ENCODE measurements at regions not wholly inside any gene's neighbourhood (a gene's known extent, or its start where the extent isn't known, plus 50 kb on each side); places are given as distances from the start of the nearest gene placed in this dataset.

DNA sequence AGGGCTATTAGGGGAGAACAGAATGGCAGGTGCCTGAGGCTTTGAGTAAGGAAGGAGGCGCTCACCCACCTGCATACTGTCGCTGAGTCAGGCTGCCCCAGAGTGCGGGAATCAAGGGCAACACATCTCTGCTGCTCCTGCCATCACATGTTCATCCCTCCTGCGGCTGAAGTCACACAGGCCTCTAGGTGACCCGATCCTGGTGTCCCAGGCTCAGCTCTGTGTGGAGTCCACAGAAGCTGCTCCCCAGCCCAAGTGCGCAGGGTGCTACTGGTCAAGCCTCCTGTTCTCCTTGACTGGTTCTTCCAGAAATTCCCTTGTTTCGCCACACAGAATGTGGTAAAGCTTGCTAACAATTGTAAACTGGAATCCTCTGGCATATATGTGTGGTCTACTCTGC is 96.9 kb upstream of the IL6 start:
- POLR2A ChIA-PET: no interaction called here
- CTCF ChIA-PET: no interaction called here

DNA sequence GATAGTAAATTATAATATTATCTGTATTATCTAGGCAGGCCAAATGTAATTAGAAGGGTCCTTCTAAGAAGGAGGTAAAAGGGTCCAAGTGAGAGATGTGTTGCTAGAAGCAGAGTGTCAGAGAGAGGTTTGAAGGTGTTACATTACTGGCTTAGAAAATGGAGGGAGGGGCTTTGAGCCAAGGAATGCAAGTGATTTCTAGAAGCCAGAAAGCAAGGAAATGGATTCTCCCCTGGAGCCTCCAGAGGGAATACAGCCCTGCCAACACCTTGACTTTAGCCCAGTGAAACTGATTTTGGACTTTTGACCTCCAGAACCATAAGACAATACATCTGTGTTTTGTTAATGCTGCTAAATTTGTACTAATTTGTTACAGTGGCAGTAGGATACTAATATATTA is 97.9 kb upstream of the IL6 start:
- ChIA-PET POLR2A (no interaction called here), CTCF (no interaction called here)

DNA sequence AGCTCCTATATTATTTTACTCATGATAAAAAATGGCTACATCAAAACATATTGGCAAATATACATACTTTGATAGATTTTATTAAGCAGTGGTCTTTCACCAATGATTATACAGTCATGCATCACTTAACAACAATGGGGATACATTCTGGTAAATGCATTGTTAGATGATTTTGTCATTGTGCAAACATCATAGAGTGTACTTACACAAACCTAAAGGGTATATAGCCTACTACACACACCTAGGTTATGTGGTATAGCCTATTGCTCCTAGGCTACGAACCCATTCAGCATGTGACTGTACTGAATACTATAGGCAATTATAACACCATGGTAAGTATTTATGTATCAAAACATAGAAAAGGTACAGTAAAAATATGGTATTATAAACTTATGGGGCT is 98.9 kb upstream of the IL6 start:
- ChIA-PET CTCF (no interaction called here), POLR2A (no interaction called here)

DNA sequence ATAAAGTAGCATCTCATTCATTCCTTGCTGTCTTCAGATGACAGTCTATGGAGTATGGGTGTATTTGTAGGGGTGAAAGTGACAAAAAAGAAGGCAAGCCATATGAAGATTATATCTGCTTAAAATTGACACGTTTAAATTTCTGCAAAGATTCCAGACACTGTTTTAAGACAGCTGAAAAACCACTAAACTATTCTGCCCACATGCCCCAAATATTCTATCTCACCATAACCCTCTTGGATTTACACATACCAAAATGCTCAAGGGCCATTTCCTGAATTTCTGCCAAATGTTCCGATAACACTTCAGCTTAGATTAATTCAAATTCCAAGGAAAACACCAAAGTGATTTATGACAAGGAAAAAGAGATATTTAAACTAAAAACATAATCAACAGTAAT is 99.9 kb upstream of the IL6 start:
- POLR2A ChIA-PET: no interaction called here
- CTCF ChIA-PET: no interaction called here

DNA sequence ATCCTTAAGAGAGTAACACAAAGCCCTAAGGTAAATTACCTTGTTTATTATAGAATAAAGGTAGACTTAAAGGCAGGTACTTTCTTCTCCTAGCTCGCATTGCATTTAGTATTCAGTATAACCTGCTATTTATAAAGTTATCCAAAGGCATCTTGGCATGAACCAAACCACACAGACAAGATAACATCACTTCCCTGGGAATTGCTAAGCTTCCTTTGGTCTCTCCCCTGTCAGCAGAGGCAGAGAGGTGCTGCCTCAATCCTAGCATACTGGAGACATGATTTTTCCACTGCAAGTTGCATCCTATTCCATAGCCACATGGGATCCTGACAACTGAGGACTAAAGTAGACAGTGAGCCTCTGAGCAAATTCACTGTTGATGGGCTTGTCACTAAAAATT is 101.7 kb upstream of the IL6 start:
- ChIA-PET POLR2A (no interaction called here), CTCF (no interaction called here)

DNA sequence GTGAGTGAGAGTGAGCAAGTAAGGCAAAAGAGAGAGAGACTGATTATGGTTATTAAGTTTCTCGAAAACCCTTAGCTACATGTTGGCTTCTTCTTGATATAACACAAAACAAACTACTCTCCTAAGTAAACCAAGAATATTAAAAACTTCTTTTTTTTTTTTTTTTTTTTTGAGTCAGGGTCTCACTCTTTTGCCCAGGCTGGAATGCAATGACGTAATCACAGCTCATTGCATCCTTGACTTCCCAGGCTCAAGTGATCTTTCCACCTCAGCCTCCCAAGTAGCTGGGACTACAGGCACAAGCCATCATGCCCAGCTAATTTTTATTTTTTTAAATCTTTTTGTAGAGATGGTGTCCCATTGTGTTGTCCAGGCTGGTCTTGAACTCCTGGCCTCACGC is 102.2 kb upstream of the IL6 start:
- CTCF ChIA-PET: no interaction called here
- POLR2A ChIA-PET: no interaction called here

DNA sequence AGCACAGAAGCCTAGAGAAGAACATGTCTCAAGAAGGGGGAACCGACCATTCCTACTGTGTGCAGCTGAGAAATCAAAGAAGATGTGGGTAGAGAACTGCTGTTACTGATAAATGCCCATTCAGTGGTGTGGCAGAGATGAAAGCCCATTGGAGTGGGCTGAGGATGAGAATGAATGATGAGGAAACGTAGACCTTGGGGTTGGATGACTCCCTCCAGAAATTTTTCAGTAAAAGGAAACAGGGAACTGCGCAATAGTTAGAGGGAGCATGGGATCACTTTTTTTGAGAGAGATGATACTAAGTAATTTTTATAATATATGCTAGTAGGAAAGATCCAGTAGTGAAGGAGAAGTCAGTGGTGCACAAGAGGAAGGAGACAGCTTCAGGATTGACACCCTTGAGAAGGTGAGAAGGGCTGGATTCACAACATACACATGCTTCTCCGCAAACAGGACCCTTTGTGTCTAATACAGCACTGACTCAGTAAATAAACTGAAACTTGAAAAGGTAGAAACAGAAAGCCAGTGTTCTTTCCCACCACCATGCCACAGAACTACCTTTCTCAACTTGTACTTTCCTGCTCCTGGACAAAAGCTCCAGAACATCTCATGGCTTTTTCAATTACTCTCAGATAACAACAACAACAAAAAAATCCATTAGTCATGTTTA is 104.7 kb upstream of the IL6 start:
- CTCF ChIA-PET: no interaction called here
- POLR2A ChIA-PET: no interaction called here

DNA sequence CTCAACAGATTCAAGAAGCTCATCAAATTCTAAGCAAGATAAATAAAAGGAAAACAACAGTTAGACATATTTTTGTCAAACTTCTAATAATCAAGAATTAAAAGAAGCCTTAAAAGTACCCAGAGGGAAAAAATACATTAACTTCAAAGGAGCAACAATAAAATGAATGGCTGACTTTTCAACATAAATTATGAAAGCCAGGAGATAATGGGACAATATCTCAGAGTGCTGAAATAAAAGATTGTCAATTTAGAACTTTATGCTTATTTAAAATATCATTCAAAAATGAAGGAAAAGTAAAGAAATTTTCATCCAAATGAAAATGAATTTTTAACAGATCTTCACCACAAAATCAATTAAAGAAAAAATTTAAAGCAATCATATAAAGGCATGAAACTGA is 108.5 kb upstream of the IL6 start:
- CTCF ChIA-PET: no interaction called here
- POLR2A ChIA-PET: no interaction called here

DNA sequence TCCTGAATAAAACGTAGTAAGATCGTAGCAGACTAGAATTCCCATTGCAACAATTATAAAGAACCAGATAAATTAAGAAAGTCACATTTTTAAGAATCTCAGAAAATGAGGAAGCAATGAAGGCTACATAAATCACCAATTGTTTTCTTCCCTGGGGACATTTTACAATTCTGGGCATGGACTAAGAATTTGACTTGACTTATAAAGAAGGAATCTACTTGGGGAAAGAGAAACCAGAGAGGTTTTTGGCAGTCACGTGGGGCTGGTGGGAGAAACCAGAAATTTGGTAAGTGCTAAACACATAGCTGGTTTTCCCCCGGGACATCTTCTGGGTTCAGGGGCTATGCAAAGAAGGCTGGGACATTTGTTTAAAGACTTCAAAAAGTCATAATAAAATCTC is 109.8 kb upstream of the IL6 start:
- POLR2A ChIA-PET: no interaction called here

DNA sequence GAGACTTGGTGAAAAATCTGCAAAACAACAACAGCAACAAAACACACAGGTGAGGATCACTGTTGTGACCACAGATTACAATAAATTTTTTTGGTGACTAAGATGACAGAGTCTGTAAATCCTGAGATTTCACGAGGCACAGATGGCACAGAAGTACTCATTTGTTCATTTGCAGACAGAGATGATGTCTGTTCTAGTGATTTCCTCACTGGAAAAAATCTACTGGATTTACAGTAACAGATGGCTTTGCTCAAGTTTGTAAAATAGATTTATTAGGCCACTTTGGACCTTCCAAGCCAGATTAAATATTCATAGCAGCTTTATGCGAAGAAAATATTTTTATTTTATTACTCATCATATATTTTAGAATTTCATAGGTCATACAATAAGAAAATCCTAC is 113.5 kb upstream of the IL6 start:
- ChIA-PET CTCF (no interaction called here), POLR2A (no interaction called here)

More for the DNA sequence above, 109.8 kb upstream of the IL6 start:
- CTCF ChIA-PET: no interaction called here

DNA sequence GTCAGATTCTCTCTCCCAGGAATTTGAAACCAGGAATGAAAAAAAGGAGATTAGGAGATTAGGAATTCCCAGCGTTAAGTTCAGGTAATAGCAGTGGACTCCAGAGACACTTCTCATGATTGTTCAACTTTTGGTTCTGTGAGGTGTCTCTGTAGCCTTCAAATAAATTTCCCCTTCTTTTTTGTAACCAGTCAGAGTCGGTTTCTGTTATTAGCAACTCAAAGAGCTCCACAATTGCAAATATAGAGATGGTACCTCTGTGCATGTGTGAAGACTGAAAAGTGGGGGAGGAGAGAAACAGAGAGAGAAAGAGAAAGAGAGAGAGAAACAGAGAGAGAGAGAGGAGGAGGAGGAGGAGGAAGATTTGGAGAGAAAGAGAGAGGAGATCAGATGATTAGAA is 112.8 kb upstream of the STEAP1B start:
- ChIA-PET POLR2A (no interaction called here), CTCF (no interaction called here)

DNA sequence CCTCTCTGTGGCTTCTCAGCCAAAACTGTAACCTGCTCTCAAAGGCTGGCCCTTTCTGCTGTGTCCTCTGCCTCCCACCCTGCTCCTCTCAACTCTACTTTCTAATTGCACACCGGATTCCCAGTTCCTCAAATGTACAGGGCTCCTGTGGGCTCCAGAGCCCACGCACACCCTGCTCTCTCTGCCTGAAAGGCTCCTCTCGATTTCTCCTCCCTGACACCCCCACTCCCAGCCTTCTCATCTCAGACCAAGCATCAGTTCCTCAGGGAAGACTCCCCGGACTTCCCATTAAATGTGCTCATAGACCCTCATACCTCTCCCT is 111.7 kb upstream of the STEAP1B start:
- ChIA-PET CTCF (no interaction called here), POLR2A (no interaction called here)

DNA sequence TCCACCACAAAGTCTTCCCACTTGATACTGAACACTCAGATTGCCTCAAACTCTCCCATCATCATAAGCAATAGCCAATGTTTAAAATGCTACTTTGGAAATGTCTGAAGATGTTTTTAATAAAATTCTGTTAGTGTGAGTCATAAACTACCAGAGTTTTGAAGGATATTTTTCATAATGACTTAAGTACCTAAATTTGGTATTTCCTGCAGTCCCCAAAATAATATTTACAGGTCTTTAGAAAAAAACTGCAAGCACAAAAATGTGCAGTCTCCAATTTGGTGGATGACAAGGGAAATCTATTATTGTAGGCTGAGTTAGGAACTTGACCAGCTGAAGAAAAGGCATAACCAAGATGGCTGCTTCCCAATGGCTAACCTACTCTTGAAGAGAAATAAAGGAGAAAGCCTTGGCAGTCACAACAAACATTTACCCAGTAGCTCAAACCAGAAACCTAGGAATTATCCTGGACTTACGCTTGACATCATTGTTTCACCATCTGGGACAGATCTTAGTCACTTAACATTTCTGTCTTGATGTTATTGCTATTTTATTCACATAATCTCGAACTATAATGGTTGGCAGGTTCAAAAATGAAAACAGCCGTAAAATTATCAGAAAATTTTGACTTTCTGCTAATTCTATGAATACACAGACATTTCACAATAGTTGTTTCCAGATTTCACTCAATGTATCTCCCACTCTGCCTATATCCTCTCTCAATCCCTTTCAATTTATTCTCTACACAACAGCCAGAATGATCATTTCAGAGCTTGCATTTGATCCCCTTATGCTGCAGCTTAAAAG is 111.2 kb upstream of the STEAP1B start:
- ChIA-PET CTCF (no interaction called here), POLR2A (no interaction called here)

DNA sequence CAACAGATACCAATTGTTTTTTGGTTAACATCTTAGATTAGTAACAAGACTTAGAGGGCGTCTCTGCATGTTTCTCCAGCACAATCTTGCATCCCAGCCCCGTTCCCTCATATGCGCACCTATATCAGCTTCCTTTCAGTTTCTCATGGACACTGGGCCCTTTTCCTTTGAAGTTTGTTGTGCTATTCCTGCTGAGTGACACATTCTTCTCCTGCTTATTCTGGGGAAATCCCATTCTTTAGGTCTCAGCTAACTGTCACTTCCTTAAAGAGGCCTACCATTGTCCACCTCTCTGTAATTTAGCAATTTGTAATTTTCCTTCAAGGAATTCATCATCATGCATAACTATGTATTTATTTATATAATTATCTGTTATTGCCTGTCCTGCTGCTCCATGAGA is 110.3 kb upstream of the STEAP1B start:
- ChIA-PET POLR2A (no interaction called here), CTCF (no interaction called here)

DNA sequence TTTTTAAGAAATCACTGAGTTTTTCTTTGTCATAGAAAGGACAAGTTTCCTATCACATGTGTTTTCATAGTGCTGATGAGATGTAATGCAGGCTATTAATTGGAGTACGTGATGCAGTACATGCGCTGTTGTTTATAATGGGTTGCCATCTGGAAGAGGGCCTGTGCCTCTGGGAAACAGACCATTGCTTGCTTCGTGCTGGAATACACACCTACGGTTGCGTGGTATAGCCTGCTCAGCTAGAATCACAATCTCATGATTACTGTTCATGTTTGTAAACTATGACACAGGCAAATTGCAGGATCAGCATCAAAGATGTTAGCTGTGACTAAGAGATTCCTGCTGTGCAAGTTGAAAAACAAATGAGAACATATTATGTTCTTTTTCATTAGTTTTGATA is 107.2 kb upstream of the STEAP1B start:
- CTCF ChIA-PET: no interaction called here
- POLR2A ChIA-PET: no interaction called here

DNA sequence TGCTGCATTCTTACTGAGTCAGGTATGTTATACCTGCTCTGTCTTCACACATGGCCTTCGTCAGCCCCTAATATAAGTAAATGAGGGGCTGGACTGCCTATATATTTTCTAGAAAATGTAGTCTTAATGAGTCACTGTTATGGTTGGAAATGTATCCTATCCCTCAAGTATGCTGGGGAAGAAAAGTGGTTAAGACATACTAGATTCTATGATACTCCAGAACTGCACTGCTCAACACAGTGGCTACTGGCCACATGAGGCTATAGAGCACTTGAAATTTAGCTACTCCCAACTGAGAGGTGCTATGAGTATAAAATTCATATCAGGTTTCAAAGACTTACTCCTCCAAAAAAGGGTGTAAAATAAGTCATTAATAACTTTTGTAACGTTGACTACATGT is 104.3 kb upstream of the STEAP1B start:
- CTCF ChIA-PET: no interaction called here

DNA sequence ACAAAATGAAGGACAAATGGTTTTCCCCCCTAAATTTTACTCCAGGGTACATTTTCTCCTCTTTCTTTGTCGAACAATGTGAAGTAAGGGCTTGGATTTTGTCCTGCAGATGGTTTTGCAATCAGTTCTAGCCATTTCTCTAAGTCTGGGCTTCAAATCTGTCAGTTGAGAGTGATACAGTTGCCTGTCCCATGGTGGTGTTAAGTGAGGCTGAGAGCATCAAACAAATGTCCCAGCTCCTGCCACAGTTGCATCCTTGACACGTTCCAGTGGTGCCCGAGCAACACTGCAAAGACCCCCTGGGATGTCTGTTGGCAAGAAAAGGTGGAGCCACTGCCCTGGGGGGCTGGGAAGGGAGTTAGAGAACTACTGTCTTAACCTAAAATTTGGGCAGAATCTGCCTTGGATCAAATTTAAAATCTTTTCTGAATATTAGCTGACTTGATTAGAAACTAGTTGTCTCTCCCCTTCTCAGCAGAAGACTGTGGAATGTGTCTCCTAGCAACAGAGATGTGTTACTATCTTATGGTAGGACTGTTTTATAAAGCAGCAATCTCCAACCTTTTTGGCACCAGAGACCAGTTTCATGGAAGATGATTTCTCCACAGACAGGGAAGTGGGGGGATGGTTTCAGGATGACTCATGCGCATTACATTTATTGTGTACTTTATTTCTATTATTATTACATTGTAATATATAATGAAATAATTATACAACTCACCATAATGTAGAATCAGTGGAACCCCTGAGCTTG is 102.0 kb upstream of the STEAP1B start:
- ChIA-PET CTCF (no interaction called here), POLR2A (no interaction called here)

More for the DNA sequence above, 104.3 kb upstream of the STEAP1B start:
- POLR2A ChIA-PET: no interaction called here

DNA sequence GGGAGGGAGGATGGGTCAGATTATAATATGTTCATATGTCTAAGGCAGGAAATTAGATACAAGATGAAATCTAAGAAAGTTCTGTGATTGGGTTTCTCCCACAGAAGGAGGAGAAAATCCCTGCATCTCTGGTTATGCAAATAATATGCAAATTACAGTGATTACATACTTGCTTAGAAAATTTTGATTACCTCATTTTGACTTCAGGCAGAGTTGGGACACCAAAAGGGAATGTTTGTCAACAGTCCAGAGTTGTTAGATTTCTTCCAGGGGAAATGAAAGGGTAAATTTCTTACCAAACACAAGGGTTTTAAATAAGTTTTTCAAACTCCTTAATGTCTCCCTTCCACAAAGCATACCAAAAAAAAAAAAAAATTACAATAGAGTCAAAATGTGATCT is 101.4 kb upstream of the STEAP1B start:
- ChIA-PET CTCF (no interaction called here), POLR2A (no interaction called here)

DNA sequence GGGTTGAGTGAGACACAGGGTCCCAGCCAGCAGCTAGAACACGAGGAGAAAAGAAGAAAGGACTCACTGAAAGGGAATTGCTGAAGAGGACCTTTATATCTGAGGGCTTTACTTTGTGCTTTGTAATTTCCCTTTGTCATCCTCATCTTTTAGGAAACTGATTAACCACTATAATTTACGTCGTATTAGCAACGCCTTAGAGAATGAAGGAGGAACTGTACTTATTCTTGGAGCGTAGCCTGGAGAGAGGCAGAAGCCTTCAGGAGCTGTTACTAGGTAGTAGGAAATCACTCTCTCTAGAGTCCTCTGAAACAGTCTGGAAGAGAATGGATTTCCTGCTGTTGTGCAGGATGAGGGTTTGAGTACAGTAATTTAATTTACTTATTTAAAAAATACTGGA is 101.0 kb upstream of the STEAP1B start:
- CTCF ChIA-PET: no interaction called here
- POLR2A ChIA-PET: no interaction called here

DNA sequence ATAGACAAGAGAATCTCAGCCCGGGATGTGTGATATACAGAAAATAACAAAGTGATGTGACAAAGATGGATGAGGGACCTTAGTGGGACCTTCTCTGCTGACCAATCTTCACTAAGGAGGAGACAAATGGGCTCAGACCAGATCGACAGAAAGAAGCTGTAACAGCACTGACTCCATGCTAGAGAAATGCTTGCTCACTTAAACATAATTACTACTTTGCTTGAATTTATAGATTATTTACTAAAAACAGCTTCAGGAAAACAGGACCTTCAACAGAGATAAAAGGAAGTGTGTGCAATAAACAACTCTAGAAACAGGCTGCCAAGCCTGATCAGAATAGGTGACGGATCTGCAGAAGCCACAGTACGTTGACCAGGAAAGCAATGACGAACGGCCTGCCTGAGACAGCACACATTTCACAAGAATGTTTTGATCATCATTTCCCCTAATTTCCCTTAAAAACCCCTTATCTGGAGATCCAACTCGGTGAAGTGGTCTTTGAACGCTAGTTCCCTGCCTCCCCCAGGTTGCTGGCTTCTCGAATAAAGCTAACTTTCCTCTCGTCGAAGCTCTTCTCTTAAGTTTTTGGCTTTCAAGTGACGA is 98.4 kb upstream of the STEAP1B start:
- ChIA-PET CTCF (no interaction called here), POLR2A (no interaction called here)

DNA sequence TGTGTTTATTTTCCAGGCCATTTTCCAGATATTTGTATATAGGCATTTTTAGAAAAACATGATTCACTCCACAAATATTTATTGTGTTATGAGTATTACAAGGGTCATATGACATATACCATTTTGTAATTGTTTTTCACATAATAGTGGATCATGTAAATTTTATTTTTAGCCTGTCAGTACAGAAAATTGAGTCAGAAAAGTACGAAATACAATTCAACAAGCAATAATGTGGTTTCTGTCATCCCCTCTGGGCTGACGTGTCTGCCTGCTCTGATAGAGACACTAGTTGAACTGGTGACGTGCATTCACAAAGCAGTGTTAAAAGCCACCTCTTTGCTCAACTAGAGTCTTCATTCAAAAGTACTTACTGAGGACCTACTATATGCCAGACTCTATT is 97.9 kb upstream of the STEAP1B start:
- POLR2A ChIA-PET: no interaction called here
- CTCF ChIA-PET: no interaction called here
